DOHH2 (cell line): ENCODE measurements at regions not wholly inside any gene's neighbourhood (a gene's known extent, or its start where the extent isn't known, plus 50 kb on each side); places are given as distances from the start of the nearest gene placed in this dataset.

Experiments used
- CTCF ChIP-seq: fragments of 200-600 bp; sonication (generic); IDR thresholded peaks from one replicate; pipeline ENCODE4 v1.5.1; 2014; ENCODE audit warnings: antibody characterized with exemption, mild to moderate bottlenecking, low read depth, low read length; ENCODE audit not compliant: poor library complexity, severe bottlenecking
- EZH2phosphoT487 ChIP-seq: fragments of 200-600 bp; sonication (generic); IDR thresholded peaks from 2 replicates; pipeline ENCODE4 v1.6.1; 2017; ENCODE audit warnings: borderline replicate concordance, mild to moderate bottlenecking, antibody characterized with exemption, low read length, moderate library complexity, mixed read lengths

GRCh38 chr13:107427536-107427935 lies 787.8 kb downstream of the LIG4 start:
- no peak for TF ChIP-seq CTCF
- TF ChIP-seq EZH2phosphoT487 = no peak
